H1 (cell line): ENCODE measurements at regions not wholly inside any gene's neighbourhood (a gene's known extent, or its start where the extent isn't known, plus 50 kb on each side); places are given as distances from the start of the nearest gene placed in this dataset.

Experiments
- USF2 ChIP-seq: IDR thresholded peaks from 2 replicates; pipeline ENCODE4 v1.6.1; 2011; ENCODE audit warnings: low read length, improper control_type of control experiment

- no peak for TF ChIP-seq USF2
- TF ChIP-seq, all 59 proteins: peak for 0
Measured at GRCh38 chr10:2873769-2874168, 193.6 kb upstream of the PFKP start (continued).
